ENCODE measurements at regions not wholly inside any gene's neighbourhood (a gene's known extent, or its start where the extent isn't known, plus 50 kb on each side); places are given as distances from the start of the nearest gene placed in this dataset.
"Not testable (repeated sequence)": the region's sequence is repeated elsewhere in the genome, so short reads cannot be mapped to it uniquely, and the experiment has no call there.

DNA sequence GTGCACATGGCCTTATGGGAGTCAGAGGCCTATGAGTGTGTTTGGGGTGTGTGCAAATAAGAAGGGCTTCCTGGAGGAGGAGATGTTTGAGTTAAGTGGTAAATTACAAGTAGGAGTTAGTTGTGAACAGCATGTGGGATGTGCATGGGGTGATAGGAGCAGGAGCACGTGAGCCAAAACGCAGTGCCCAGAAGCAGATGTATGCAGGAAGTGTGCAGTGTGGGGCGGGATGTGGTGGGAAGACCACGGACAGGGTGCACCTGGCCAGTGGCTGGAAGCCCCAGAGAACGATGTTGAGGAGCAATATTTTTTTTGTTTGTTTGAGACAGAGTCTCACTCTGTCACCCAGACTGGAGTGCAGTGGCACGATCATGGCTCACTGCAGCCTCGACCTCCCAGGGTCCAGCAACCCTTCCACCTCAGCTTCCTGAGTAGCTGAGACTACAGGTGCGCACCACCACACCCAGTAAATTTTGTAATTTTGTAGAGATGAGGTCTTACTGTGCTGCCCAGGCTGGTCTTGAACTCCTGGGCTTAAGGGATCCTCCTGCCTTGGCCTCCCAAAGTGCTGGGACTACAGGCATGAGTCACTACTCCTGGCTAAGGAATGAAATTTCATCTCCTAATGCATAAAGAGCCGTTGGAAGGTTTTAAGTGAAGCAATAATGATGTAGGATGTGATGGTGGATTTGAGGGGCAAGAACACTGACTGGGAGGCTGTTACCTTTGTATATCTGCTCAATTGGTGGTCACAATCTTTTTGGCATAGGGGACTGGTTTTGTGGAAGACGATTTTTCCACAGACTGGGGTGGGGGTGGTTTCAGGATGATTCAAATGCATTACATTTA lies 78.4 kb downstream of the LYZL2 start:
- no peaks in the 10 kb centered on the region for H3K27me3 ChIP-seq (ENCODE audit: control insufficient read depth in 2 of 2, insufficient read depth in 2 of 2, low read length in 2 of 2)
- POLR2A ChIA-PET, result no interaction called here
- no peaks in the 10 kb centered on the region for H3K9me1 ChIP-seq (replicated peaks; ENCODE audit: control insufficient read depth, extremely low read depth, insufficient read depth, low read length)
- FAIRE-seq (no peak), DNase-seq (ENCODE audit: low read depth, low spot score) (no peak)
- no peak overlapping the region for H3K4me2 ChIP-seq (ENCODE audit: insufficient read depth, low read length)
- no TSS peak for BruUV-seq (replicated peaks)
- H3K9me3 ChIP-seq (replicated peaks; ENCODE audit: control insufficient read depth, insufficient read depth, low read length), result no peaks in the 10 kb centered on the region
- H3K9ac ChIP-seq (replicated peaks; ENCODE audit: extremely low read depth, insufficient read depth, low read length), result no peak overlapping the region
- no peaks in the 10 kb centered on the region for H4K20me1 ChIP-seq (replicated peaks; ENCODE audit: control insufficient read depth, extremely low read depth, insufficient read depth, low read length)
- CTCF ChIA-PET, result no interaction called here
- dilution Hi-C loops (cut with MboI; ENCODE audit: extremely low pct_ligation_motif_present, low sequenced_read_pairs), result no loop called here
- no peak overlapping the region for H2AFZ ChIP-seq (ENCODE audit: low read depth, low read length)
- H3K79me2 ChIP-seq (ENCODE audit: control insufficient read depth, insufficient read depth, low read length), result no peaks in the 10 kb centered on the region
- TF ChIP-seq FOS (IDR thresholded peaks at IDR 0.05; ENCODE audit: borderline replicate concordance, insufficient read depth, low read length) (no peak), EZH2 (IDR thresholded peaks at IDR 0.05; ENCODE audit: borderline replicate concordance, low read depth, low read length, severe bottlenecking) (no peak), MAX (IDR thresholded peaks at IDR 0.05; ENCODE audit: insufficient read depth, insufficient read length) (no peak), CTCF (IDR thresholded peaks at IDR 0.05; ENCODE audit: extremely low read depth in 1 of 2, insufficient read depth in 1 of 2, low read depth in 1 of 2, low read length in 2 of 2) (no peak), POLR2A (IDR thresholded peaks at IDR 0.05; ENCODE audit: low read depth, low read length) (no peak), JUN (IDR thresholded peaks at IDR 0.05; ENCODE audit: borderline replicate concordance, insufficient read depth, insufficient read length, low read depth) (no peak), MYC (IDR thresholded peaks at IDR 0.05; ENCODE audit: low read depth, low read length) (no peak), GATA2 (IDR thresholded peaks at IDR 0.05; ENCODE audit: insufficient read depth, insufficient read length, low read depth, low read length) (no peak), POLR2AphosphoS5 (IDR thresholded peaks at IDR 0.05; ENCODE audit: insufficient read depth, low read depth, low read length) (no peak)
- intact Hi-C loops (cut with micrococcal nuclease), result no loop called here
- H3K36me3 ChIP-seq (ENCODE audit: control insufficient read depth in 2 of 2, extremely low read depth in 1 of 2, insufficient read depth in 2 of 2, low read length in 2 of 2), result no peaks in the 10 kb centered on the region
- peaks cover 7% of the 10 kb centered on the region for H3K4me1 ChIP-seq (ENCODE audit: control insufficient read depth, extremely low read depth, insufficient read depth, low read length)
- no peak overlapping the region for H3K27ac ChIP-seq (ENCODE audit: insufficient read depth, low read depth, low read length)
- no peak overlapping the region for H3K4me3 ChIP-seq (replicated peaks in 1 of 3; ENCODE audit: insufficient read depth in 1 of 3, low read depth in 1 of 3, low read length in 3 of 3)

DNA sequence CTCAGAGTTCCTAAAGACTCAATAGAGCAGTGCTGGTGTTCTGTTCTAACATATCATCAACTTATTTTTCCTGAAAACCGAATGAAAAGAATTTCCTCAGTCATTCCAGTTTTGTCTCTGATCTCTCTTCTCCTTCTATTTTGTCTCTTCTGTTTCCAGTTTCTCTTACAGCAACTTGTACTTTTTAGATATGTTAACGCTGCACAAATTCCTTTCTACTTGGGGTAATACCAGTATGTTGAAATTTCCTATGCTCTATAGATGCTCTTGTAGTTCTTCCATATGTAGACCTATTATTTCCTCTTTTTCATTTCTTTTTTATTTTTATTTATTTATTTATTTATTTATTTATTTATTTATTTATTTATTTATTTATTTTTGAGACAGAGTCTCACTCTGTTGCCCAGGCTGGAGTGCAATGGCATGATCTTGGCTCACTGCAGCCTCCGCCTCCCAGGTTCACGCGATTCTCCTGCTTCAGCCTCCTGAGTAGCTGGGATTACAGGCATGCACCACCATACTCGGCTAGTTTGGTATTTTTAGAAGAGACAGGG lies 80.3 kb downstream of the LYZL2 start:
- H3K27ac ChIP-seq (ENCODE audit: insufficient read depth, low read depth, low read length); POLR2A ChIA-PET; H4K20me1 ChIP-seq (replicated peaks; ENCODE audit: control insufficient read depth, extremely low read depth, insufficient read depth, low read length); CTCF ChIA-PET; H3K4me2 ChIP-seq (ENCODE audit: insufficient read depth, low read length); H3K79me2 ChIP-seq (ENCODE audit: control insufficient read depth, insufficient read depth, low read length); BruUV-seq (replicated peaks); H2AFZ ChIP-seq (ENCODE audit: low read depth, low read length); H3K9me3 ChIP-seq (replicated peaks; ENCODE audit: control insufficient read depth, insufficient read depth, low read length); intact Hi-C loops (cut with micrococcal nuclease); H3K4me1 ChIP-seq (ENCODE audit: control insufficient read depth, extremely low read depth, insufficient read depth, low read length); H3K9ac ChIP-seq (replicated peaks; ENCODE audit: extremely low read depth, insufficient read depth, low read length); FAIRE-seq; H3K4me3 ChIP-seq (replicated peaks in 1 of 3; ENCODE audit: insufficient read depth in 1 of 3, low read depth in 1 of 3, low read length in 3 of 3); DNase-seq (ENCODE audit: low read depth, low spot score); dilution Hi-C loops (cut with MboI; ENCODE audit: extremely low pct_ligation_motif_present, low sequenced_read_pairs); H3K9me1 ChIP-seq (replicated peaks; ENCODE audit: control insufficient read depth, extremely low read depth, insufficient read depth, low read length); H3K27me3 ChIP-seq (ENCODE audit: control insufficient read depth in 2 of 2, insufficient read depth in 2 of 2, low read length in 2 of 2); H3K36me3 ChIP-seq (ENCODE audit: control insufficient read depth in 2 of 2, extremely low read depth in 1 of 2, insufficient read depth in 2 of 2, low read length in 2 of 2): not testable (repeated sequence)
